Muscle layer of colon (tissue), 2 donors: ENCODE measurements at regions not wholly inside any gene's neighbourhood (a gene's known extent, or its start where the extent isn't known, plus 50 kb on each side); places are given as distances from the start of the nearest gene placed in this dataset.

ENCODE experiments used
- H3K27ac ChIP-seq: one replicate; pipeline ENCODE4 v1.7.0; 2013; ENCODE audit warnings: low read depth, mild to moderate bottlenecking, low read length, moderate library complexity
- H3K27me3 ChIP-seq, 2 donors: one replicate each; pipeline ENCODE4 v1.7.0; 2013; ENCODE audit warnings: low read length in 2 of 2, mild to moderate bottlenecking in 2 of 2; ENCODE audit not compliant: insufficient read depth in 2 of 2, control insufficient read depth in 1 of 2
- H3K36me3 ChIP-seq: one replicate; pipeline ENCODE4 v1.7.0; 2013; ENCODE audit warnings: mild to moderate bottlenecking, low read length; ENCODE audit not compliant: insufficient read depth
- H3K4me1 ChIP-seq: one replicate; pipeline ENCODE4 v1.7.0; 2013; ENCODE audit warnings: mild to moderate bottlenecking, low read length; ENCODE audit not compliant: insufficient read depth
- H3K4me3 ChIP-seq, 2 donors: one replicate each; pipeline ENCODE4 v1.7.0; 2013; ENCODE audit warnings: low read length in 2 of 2, low read depth in 1 of 2, mild to moderate bottlenecking in 1 of 2, moderate library complexity in 1 of 2
- H3K9ac ChIP-seq: one replicate; pipeline ENCODE4 v1.7.0; 2013; ENCODE audit warnings: low read length
- H3K9me3 ChIP-seq: one replicate; pipeline ENCODE4 v1.7.0; 2013; ENCODE audit warnings: mild to moderate bottlenecking, low read length
- donor health status: abdominal sarcoma.
- donor health status: Adenocarcinoma of cecum.

DNA sequence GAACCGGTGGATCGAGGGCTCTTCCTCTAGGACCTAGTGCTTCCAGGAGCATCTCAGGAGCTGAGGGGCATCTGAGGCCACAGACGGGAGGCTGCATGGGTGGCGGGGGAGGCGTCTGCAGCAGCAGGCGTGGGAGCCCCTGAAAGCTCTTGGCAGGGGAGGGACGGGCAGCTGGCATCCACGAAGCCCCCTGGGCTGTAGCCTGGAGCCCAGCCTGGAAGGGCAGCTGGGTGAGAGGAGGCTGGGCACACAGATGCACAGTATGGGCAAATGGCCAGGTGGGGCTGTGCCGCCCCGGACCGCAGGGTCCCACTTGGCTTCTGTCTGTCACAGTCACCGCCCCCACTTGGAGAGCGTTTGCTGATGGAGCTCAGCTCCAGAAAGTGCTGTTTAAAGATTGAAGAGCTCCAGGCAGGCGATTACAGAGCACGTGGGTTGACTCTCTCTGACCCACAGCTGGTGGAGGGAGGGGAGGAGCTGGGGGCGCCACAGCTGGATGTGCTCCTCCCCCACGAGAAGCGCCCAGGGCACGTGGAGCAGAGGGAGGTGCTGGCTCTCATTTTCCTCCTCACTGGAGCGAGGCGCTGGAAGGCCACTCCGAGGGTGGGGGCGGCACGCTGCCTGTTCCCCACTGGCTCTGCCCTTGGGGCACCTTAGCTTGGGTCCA lies 155.0 kb upstream of the C14orf180 start:
- Histone ChIP-seq H3K4me3 (no peak overlapping the region), H3K27me3 (peaks cover 0 to 7% of the 10 kb centered on the region in 2 donors), H3K27ac (no peak overlapping the region), H3K36me3 (no peaks in the 10 kb centered on the region), H3K9ac (no peak overlapping the region), H3K4me1 (peaks cover 19% of the 10 kb centered on the region), H3K9me3 (no peaks in the 10 kb centered on the region)

DNA sequence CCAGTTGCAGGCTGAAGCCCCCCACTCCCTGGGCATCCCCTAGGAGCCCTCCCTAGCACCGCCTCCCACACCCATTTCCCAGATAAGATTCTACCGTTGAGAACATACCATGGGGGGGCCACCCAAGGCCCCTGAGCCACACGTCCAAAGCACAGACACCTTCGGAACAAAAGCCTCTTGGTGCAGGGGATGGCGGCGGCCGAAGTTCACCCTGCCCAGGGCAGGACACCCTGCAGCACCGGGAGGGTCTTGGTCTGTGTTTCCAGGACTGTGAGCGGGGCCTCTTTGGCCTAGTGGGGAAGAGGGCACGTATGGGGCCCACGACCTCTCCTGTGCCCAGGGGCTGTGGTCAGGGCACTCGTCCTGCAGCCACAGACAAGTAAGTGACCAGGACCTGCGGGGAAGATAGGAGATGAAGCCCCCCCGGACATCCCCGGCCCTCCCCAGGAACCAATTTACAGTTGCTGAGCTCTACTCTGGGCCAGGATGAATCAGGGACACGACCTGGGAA lies 154.3 kb upstream of the C14orf180 start:
- H3K4me3 ChIP-seq: no peak overlapping the region
- peaks cover 19% of the 10 kb centered on the region for H3K4me1 ChIP-seq
- no peaks in the 10 kb centered on the region for H3K9me3 ChIP-seq
- no peaks in the 10 kb centered on the region for H3K36me3 ChIP-seq
- H3K27me3 ChIP-seq: peaks cover 0 to 7% of the 10 kb centered on the region in 2 donors
- no peak overlapping the region for H3K9ac ChIP-seq
- no peak overlapping the region for H3K27ac ChIP-seq

DNA sequence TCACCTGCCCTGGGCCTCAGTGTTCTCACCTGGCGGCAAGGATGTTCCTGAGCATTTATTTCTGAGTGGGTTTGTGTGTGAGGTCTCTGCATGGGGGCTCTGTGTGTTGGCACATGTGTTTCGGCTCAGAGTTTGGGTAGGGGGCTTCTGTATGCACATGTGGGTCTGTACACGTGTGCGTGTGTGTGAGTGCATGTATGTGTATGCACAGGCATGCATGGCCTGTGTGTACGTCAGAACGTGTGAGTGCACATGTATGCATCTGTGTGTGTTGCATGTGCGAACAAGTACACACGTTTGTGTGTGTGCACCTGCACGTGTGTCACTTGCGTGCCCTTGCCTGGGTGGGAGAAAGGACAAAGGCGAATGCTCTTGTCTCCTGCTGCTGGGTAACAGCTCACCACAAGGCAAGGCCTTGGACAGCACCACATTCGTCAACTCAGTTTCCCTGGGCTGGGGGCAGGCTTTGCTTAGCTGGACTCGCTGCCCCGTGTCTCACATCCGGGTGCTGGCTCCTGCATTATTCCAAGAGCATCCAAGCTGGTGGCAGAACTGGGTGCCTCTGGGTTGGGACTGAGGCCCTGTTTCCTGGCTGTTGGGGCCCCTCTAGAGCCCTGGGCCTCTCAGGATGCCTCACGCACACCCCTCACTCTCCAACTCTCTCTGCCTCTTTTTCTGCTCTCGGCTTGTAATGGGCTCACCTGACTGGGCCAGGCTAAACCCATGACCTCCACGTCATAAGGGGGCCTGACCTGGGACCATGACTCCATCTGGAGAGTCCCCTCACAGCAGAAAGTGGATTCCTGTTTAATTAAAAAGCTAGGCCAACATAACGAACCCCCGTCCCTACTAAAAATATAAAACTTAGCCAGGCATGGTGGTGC lies 153.6 kb upstream of the C14orf180 start:
- Histone ChIP-seq H3K4me3 (no peak overlapping the region), H3K27me3 (peaks cover 0 to 7% of the 10 kb centered on the region in 2 donors), H3K9ac (no peak overlapping the region), H3K4me1 (peaks cover 19% of the 10 kb centered on the region), H3K36me3 (no peaks in the 10 kb centered on the region), H3K9me3 (no peaks in the 10 kb centered on the region), H3K27ac (no peak overlapping the region)

DNA sequence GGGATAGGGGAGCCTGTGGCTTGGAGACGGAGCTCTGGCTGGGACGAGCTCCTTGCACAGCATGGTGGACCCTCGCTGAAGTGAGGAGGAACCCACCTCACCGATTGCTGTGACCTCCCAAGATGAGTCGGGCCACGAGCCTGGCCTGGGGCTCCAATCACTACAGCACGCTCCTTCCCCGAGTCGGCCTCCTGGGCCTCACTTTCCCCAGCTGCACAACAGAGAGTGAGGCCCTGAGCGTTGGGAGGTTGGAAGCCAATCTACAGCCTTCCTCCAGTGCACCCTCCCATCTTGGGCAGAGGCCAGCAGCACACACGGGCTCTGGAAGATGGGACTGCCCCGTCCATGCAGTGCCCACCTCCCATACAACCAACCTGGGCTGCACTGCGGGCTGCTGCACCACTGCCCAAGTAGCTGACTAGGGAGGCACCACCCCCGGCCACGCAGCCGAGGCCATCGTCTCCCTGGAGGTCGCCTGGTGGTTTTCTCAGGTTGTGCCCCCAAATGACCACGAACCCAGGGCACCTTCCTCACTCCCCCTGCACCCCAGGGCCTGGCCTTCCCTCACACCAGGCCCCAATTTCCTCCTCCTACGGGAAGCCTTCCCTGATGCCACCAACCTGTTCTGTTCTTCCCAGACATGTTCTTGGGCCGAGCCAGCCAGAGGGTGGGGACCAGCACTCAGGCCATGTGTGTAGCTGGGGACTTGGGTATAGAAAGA lies 152.3 kb upstream of the C14orf180 start:
- Histone ChIP-seq H3K9ac (no peak overlapping the region), H3K9me3 (no peaks in the 10 kb centered on the region), H3K4me1 (peaks cover 19% of the 10 kb centered on the region), H3K27ac (no peak overlapping the region), H3K27me3 (peaks cover 0 to 7% of the 10 kb centered on the region in 2 donors), H3K4me3 (no peak overlapping the region), H3K36me3 (no peaks in the 10 kb centered on the region)

DNA sequence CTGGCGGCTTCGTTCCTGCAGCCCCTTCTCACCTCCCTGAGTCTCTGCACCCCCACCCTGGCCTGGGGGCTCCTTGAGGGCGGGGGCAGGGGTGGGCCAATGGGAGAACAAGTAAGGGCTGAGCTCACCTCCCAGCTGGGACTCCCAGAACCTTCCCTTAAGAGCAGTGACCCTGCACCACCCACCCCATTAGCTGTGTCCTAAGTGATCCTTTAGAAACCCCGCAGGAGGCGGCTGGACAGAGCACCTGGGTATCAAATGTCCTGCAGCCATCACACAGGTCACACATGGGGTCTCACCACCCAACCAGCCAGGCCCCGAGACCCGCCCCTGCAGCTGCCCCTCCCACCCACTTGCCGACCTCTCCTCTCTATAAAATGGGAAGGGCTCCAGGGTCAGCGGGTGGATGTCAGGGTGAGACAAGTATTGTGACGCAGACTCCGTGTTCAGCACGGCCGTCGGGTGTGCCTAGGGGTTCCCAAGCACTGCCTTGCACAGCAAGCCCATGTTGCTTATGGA lies 151.2 kb upstream of the C14orf180 start:
- H3K4me1 ChIP-seq: peaks cover 11% of the 10 kb centered on the region
- no peak overlapping the region for H3K4me3 ChIP-seq
- no peaks in the 10 kb centered on the region for H3K36me3 ChIP-seq
- no peak overlapping the region for H3K9ac ChIP-seq
- H3K27me3 ChIP-seq: peaks cover 0 to 7% of the 10 kb centered on the region in 2 donors
- no peaks in the 10 kb centered on the region for H3K9me3 ChIP-seq
- H3K27ac ChIP-seq: no peak overlapping the region

DNA sequence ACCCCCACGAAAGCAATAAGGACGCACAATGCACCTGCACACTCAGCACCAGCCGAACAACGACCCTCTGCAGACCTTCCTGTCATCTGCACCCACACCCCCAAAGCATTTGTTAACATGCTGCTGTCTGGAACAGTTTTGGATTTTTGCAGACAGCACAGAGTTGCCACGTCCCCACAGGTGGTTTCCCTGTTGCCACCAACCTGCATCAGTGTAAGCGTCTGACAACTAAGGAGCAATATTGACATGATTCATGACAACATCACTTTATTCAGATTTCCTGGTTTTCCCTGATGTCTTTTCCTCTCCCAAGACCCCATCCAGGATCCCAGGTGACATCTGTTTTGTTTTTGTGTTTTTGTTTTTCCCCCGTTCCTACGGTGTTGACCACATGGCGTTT lies 150.7 kb upstream of the C14orf180 start:
- no peak overlapping the region for H3K4me3 ChIP-seq
- H3K9me3 ChIP-seq: no peaks in the 10 kb centered on the region
- peaks cover 11% of the 10 kb centered on the region for H3K4me1 ChIP-seq
- H3K36me3 ChIP-seq: no peaks in the 10 kb centered on the region
- no peak overlapping the region for H3K9ac ChIP-seq
- no peak overlapping the region for H3K27ac ChIP-seq
- H3K27me3 ChIP-seq: peaks cover 0 to 7% of the 10 kb centered on the region in 2 donors

DNA sequence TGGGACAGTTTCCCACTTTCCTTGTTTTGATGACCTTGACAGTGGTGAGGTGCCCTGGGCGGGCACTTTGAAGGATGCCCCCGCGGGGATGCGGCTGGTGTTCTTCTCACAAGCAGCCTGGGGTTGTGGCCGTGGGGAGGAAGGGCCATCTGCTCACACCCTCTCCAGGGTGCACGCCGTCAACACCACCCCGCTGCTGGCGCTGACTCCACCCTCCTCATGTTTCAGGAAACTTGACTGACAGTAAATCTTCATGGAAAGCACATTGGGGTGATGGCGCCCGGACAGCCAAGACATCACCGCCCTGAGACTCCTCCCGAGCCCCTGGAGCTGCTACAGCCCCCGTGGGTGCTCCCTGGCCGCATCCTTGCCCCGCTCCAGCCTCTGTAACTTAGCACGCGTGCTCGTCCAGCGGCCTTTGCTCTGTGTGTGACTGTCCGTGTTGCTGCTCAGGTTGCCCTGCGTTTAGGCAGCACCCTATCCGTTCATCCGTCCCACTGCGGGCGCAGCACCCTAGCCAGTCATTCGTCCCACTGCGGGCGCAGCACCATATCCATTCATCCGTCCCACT lies 150.2 kb upstream of the C14orf180 start:
- no peak overlapping the region for H3K4me3 ChIP-seq
- H3K27ac ChIP-seq: no peak overlapping the region
- H3K9ac ChIP-seq: no peak overlapping the region
- no peaks in the 10 kb centered on the region for H3K36me3 ChIP-seq
- H3K9me3 ChIP-seq: no peaks in the 10 kb centered on the region
- peaks cover 8% of the 10 kb centered on the region for H3K4me1 ChIP-seq
- H3K27me3 ChIP-seq: peaks cover 0 to 1% of the 10 kb centered on the region in 2 donors

DNA sequence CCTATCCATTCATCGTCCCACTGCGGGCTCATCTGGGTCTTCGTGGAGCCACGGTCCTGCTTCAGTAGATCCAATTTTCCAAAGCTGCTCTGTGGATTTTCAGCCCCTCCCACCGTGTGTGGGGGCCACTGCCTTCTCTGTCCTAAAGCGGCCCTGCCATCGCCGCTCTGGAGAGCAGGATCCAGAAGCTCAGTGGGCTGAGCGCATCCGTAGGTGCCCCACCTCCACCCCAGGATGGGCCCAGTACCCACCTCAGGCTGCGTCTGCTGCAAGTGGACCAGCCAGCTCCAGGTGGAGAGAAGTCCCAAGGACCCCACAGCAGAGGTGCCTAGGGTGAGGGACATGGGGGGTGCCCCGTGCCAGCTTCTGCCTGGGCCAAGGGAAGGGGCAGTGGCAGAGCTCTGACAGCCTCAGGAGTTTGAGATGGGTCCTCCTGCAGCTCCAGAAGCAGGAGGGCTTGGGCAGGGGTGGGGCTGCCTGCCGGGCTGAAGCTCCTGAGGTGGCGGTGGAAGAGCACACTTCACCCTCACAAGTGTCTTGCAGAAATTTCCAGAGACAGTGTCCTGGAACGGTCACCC lies 148.1 kb upstream of the C14orf180 start:
- Histone ChIP-seq H3K9me3 (no peaks in the 10 kb centered on the region), H3K4me1 (peaks cover 2% of the 10 kb centered on the region), H3K27ac (no peak overlapping the region), H3K36me3 (no peaks in the 10 kb centered on the region), H3K27me3 (no peaks in the 10 kb centered on the region), H3K4me3 (no peak overlapping the region), H3K9ac (no peak overlapping the region)

DNA sequence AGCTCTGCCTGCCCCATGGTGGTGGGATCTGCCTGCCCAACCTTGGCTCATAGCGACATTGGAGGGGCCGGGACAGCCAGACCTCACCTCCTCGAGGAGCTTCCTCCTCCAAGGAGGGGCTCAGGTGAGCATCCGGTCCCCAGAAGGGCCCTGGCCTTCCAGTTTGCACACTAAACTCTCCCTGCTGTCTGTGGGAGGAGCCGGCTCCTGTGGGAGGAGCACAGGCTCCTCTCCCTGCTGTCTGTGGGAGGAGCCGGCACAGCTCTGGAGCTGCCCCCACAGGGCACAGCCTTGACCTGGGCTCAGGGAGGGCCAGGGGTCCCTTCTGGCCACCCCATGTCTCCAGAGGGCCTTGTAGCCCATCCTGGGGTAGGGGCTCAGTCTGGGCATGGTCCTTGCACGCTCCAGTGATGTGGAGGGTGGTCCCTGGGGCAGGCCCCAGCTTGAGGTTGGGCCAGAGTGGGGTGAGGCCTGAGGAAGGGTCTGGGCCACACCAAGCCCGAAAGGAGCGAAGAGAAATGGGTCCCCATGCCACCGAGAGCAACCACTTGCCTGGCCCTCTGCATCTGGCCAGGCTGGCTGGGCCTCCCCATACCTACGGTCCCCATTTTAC lies 147.5 kb upstream of the C14orf180 start:
- H3K9ac ChIP-seq: no peak overlapping the region
- no peaks in the 10 kb centered on the region for H3K9me3 ChIP-seq
- no peaks in the 10 kb centered on the region for H3K36me3 ChIP-seq
- no peak overlapping the region for H3K27ac ChIP-seq
- H3K27me3 ChIP-seq: no peaks in the 10 kb centered on the region
- no peak overlapping the region for H3K4me3 ChIP-seq
- peaks cover 7% of the 10 kb centered on the region for H3K4me1 ChIP-seq

DNA sequence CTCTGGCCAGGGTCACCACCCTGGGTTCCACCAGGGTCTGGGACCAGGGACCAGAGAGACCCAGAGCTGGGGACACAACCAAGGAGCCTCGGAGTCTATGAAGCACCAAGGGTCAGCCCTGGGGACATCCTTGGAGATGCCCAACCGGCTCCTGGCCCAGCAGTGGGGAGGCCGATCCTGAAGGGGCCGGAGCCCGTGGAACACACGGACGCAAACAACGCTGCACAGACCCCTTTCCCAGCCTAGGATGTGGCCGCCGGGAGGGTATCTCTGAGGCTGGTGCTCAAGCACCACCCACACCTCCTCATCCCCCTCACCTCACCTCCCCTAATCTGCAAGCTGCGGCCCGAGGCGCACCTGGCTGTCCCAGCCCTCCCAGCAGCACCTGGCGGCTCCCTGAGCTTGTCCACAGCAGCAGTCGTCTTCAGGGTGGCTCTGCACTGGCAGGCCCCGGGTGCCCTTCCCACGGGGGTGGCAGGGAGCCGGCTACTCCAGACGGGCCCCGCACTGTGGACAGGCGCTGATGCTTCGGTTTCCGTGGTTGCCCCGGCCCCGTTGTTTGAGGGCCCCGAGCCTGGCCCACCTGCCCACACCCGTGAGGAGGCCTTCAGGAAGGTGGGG lies 146.8 kb upstream of the C14orf180 start:
- H3K9ac ChIP-seq: no peak overlapping the region
- H3K36me3 ChIP-seq: no peaks in the 10 kb centered on the region
- H3K27ac ChIP-seq: no peak overlapping the region
- no peak overlapping the region for H3K4me3 ChIP-seq
- H3K27me3 ChIP-seq: no peaks in the 10 kb centered on the region
- no peaks in the 10 kb centered on the region for H3K9me3 ChIP-seq
- H3K4me1 ChIP-seq: peaks cover 7% of the 10 kb centered on the region
